ENCODE measurements at regions not wholly inside any gene's neighbourhood (a gene's known extent, or its start where the extent isn't known, plus 50 kb on each side); places are given as distances from the start of the nearest gene placed in this dataset.

DNA sequence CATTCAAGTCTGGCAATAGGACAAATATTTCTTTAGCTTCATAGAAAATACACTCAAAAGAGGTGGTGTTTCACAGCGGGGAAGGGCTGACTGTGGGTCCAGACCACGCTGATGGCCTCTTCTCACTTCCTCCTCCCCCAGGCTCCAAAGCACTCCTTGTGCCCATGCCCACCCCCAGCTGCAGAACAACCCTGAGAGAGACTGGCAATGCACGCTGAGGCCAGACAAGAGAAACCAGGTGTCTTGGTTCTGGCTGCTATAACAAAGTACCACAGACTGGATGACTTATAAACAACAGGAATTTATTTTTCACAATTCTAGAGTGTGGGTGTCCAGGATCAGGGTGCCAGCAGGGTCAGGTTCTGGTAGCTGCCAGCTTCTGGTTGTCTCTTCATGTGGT, 386.1 kb downstream of the FBXW7 start:
- no peak overlapping the region for H3K27ac Mint-ChIP-seq
- H3K9me3 Mint-ChIP-seq (ENCODE audit: insufficient read depth): peaks cover 7% of the 10 kb centered on the region
- no peaks in the 10 kb centered on the region for H3K4me1 Mint-ChIP-seq
- 13% methylated on average over 3 of the region's 3 CpGs for WGBS (ENCODE audit: insufficient coverage)
- Histone ChIP-seq H3K4me3 (ENCODE audit: control extremely low read depth in 1 of 5, extremely low read depth in 1 of 5, insufficient read depth in 1 of 5, low read depth in 2 of 5, low read length in 4 of 5) (no peak overlapping the region), H3K36me3 (replicated peaks in 1 of 2; ENCODE audit: control extremely low read depth in 1 of 2, control insufficient read depth in 1 of 2, extremely low read depth in 1 of 2, insufficient read depth in 2 of 2, low read length in 1 of 2) (no peaks in the 10 kb centered on the region), H3K4me1 (ENCODE audit: control insufficient read depth in 2 of 2, insufficient read depth in 2 of 2, low read length in 2 of 2) (no peaks in the 10 kb centered on the region), H3K79me2 (ENCODE audit: control insufficient read depth, insufficient read depth, low read length) (no peaks in the 10 kb centered on the region), H3K27ac (ENCODE audit: low read length in 2 of 2) (no peak overlapping the region), H3K9ac (ENCODE audit: low read length) (no peak overlapping the region), H2AFZ (ENCODE audit: insufficient read depth, low read depth, low read length, poor library complexity, severe bottlenecking) (no peak overlapping the region), H3K9me3 (ENCODE audit: control extremely low read depth in 1 of 3, control insufficient read depth in 2 of 3, insufficient read depth in 1 of 3, low read length in 2 of 3) (peaks cover 3 to 18% (median 13%) of the 10 kb centered on the region in 3 donors), H3K4me2 (replicated peaks; ENCODE audit: low read depth, low read length, poor library complexity, severe bottlenecking) (no peak overlapping the region), H3K27me3 (replicated peaks in 1 of 4; ENCODE audit: control extremely low read depth in 1 of 4, control insufficient read depth in 3 of 4, insufficient read depth in 4 of 4, low read length in 3 of 4) (peaks cover 0 to 4% (median 0%) of the 10 kb centered on the region in 4 experiments), H4K20me1 (ENCODE audit: control insufficient read depth, insufficient read depth, low read length, poor library complexity, severe bottlenecking) (no peaks in the 10 kb centered on the region)
- TF ChIP-seq EZH2 (IDR thresholded peaks at IDR 0.05; ENCODE audit: borderline replicate concordance, insufficient read depth, low read depth, low read length, poor library complexity, severe bottlenecking): no peak
- ATAC-seq (ENCODE audit: low read depth) (no peak), DNase-seq (no peak)
- CTCF ChIA-PET: no interaction called here
- peaks cover 4% of the 10 kb centered on the region for H3K27me3 Mint-ChIP-seq
- H3K4me3 Mint-ChIP-seq: no peak overlapping the region
- POLR2A ChIA-PET: no interaction called here
- intact Hi-C loops (cut with micrococcal nuclease): no loop called here

DNA sequence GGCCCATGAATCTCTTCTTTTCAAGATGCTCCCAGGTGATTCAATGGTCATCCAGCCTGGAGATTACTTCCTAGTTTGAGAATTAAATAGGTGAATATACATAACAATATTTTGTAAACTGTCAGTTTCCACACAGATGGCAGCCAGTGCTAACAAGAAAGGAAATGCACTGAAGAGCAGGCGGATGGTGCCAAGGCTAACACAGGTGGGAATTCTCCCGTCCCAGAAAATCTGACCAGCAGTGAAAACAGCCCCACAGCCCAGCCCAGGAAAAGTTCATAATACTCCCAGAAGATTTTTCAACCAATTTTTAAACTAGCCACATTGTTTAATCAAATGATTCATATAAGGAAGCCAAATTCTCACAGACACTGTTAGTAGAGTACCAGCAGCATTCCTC, 387.2 kb upstream of the GATB start:
- peaks cover 0 to 4% (median 0%) of the 10 kb centered on the region in 4 experiments for H3K27me3 ChIP-seq (replicated peaks in 1 of 4; ENCODE audit: control extremely low read depth in 1 of 4, control insufficient read depth in 3 of 4, insufficient read depth in 4 of 4, low read length in 3 of 4)
- H3K27ac ChIP-seq (ENCODE audit: low read length in 2 of 2): no peak overlapping the region
- no peak overlapping the region for H3K4me3 ChIP-seq (ENCODE audit: control extremely low read depth in 1 of 5, extremely low read depth in 1 of 5, insufficient read depth in 1 of 5, low read depth in 2 of 5, low read length in 4 of 5)
- no peaks in the 10 kb centered on the region for H3K4me1 ChIP-seq (ENCODE audit: control insufficient read depth in 2 of 2, insufficient read depth in 2 of 2, low read length in 2 of 2)
- peaks cover 4 to 24% (median 13%) of the 10 kb centered on the region in 3 donors for H3K9me3 ChIP-seq (ENCODE audit: control extremely low read depth in 1 of 3, control insufficient read depth in 2 of 3, insufficient read depth in 1 of 3, low read length in 2 of 3)
- ChIA-PET POLR2A (no interaction called here), CTCF (no interaction called here)
- H3K9ac ChIP-seq (ENCODE audit: low read length): no peak overlapping the region
- no peaks in the 10 kb centered on the region for H3K36me3 ChIP-seq (replicated peaks in 1 of 2; ENCODE audit: control extremely low read depth in 1 of 2, control insufficient read depth in 1 of 2, extremely low read depth in 1 of 2, insufficient read depth in 2 of 2, low read length in 1 of 2)
- intact Hi-C loops (cut with micrococcal nuclease): no loop called here
- H3K4me3 Mint-ChIP-seq: no peak overlapping the region
- H3K9me3 Mint-ChIP-seq (ENCODE audit: insufficient read depth): peaks cover 7% of the 10 kb centered on the region
- no peaks in the 10 kb centered on the region for H4K20me1 ChIP-seq (ENCODE audit: control insufficient read depth, insufficient read depth, low read length, poor library complexity, severe bottlenecking)
- H3K79me2 ChIP-seq (ENCODE audit: control insufficient read depth, insufficient read depth, low read length): no peaks in the 10 kb centered on the region
- TF ChIP-seq, protein P1, sequence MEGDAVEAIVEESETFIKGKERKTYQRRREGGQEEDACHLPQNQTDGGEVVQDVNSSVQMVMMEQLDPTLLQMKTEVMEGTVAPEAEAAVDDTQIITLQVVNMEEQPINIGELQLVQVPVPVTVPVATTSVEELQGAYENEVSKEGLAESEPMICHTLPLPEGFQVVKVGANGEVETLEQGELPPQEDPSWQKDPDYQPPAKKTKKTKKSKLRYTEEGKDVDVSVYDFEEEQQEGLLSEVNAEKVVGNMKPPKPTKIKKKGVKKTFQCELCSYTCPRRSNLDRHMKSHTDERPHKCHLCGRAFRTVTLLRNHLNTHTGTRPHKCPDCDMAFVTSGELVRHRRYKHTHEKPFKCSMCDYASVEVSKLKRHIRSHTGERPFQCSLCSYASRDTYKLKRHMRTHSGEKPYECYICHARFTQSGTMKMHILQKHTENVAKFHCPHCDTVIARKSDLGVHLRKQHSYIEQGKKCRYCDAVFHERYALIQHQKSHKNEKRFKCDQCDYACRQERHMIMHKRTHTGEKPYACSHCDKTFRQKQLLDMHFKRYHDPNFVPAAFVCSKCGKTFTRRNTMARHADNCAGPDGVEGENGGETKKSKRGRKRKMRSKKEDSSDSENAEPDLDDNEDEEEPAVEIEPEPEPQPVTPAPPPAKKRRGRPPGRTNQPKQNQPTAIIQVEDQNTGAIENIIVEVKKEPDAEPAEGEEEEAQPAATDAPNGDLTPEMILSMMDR (IDR thresholded peaks at IDR 0.05): no peak
- no peak for TF ChIP-seq EZH2 (IDR thresholded peaks at IDR 0.05; ENCODE audit: borderline replicate concordance, insufficient read depth, low read depth, low read length, poor library complexity, severe bottlenecking)
- no peak for DNase-seq
- no peak overlapping the region for H3K27ac Mint-ChIP-seq
- no peak overlapping the region for H3K4me2 ChIP-seq (replicated peaks; ENCODE audit: low read depth, low read length, poor library complexity, severe bottlenecking)
- H3K4me1 Mint-ChIP-seq: no peaks in the 10 kb centered on the region
- H2AFZ ChIP-seq (ENCODE audit: insufficient read depth, low read depth, low read length, poor library complexity, severe bottlenecking): no peak overlapping the region
- 86% methylated on average over 2 of the region's 2 CpGs for WGBS (ENCODE audit: insufficient coverage)
- no peak for ATAC-seq (ENCODE audit: low read depth)
- H3K27me3 Mint-ChIP-seq: peaks cover 4% of the 10 kb centered on the region

Measured in B cell (primary cell).